ENCODE measurements at regions not wholly inside any gene's neighbourhood (a gene's known extent, or its start where the extent isn't known, plus 50 kb on each side); places are given as distances from the start of the nearest gene placed in this dataset.

GRCh38 chr11:110989428-110990133 lies 255.9 kb upstream of the POU2AF2 start:
- DNase-seq (ENCODE audit: low read depth in 4 of 4, low spot score in 3 of 4): no peak

GRCh38 chr11:110988671-110989070 lies 256.9 kb upstream of the POU2AF2 start:
- no peak for DNase-seq (ENCODE audit: low read depth in 4 of 4, low spot score in 3 of 4)

DNA sequence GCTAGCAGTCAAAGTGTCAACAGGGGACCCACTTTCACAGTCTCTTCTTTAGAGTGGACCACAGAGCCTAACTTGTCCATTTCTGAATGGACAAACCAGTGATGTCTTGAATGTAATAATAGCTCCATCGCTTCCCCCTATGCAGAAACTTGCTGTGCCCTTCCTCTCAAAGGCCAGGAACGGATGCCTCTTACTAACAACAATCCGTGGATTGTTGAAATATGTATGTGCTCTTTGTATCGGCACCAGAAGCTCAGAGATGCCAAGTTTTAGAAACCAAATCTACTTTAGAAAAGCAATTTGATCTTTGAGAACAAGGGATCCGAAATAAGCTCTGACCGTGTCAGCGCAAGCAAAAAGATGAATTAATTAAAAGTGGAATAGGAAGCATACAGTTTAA lies 259.5 kb upstream of the POU2AF2 start:
- no peak for DNase-seq (ENCODE audit: low read depth in 4 of 4, low spot score in 3 of 4)

DNA sequence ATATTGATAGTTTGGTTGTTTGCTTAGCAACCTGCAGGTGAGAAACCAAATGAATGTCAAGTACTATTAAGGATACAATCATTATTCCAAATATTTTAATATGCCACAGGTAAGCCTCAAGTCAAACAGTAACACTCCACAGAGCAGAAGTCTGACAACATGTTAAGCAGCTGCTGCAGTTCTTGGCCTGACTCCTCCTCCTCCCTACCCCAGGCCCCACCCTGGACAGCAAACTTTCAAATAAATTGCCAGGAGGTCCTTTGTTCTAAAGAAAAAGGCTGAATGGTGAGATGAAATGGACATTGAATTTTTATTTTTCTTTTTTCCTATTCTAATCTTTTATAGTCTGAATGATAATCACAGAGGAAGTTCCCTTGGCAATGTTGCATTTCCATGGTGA lies 260.0 kb upstream of the POU2AF2 start:
- no peak for DNase-seq (ENCODE audit: low read depth in 4 of 4, low spot score in 3 of 4)

GRCh38 chr11:110984693-110985092 lies 260.8 kb upstream of the POU2AF2 start:
- DNase-seq (ENCODE audit: low read depth in 4 of 4, low spot score in 3 of 4): no peak

- no peak for DNase-seq (ENCODE audit: low read depth in 4 of 4, low spot score in 3 of 4)
These were observed 261.4 kb upstream of the POU2AF2 start for GRCh38 chr11:110984147-110984546.

DNA sequence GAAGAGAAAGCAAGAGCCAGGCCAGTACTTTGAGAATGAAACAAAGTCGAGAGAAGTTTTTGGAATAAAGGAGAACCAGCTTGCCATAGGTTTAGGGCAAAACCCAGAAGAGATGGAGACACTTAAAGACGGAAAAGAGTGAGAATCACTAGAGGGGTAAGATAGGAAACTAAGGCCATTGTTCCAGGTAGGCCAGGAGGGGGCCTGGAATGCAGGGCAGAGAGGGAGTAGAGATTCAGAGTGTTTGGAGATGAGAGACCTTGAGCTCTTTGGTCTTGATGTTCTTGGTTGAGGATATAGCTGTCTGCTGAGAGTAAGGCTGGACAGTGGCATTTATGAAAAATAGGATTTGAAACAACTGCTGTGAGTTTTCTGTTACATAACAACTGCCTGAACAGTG lies 263.3 kb upstream of the POU2AF2 start:
- no peak for DNase-seq (ENCODE audit: low read depth in 4 of 4, low spot score in 3 of 4)

- no peak for DNase-seq (ENCODE audit: low read depth in 4 of 4, low spot score in 3 of 4)
These were observed 265.8 kb upstream of the POU2AF2 start for GRCh38 chr11:110979696-110980095.

DNA sequence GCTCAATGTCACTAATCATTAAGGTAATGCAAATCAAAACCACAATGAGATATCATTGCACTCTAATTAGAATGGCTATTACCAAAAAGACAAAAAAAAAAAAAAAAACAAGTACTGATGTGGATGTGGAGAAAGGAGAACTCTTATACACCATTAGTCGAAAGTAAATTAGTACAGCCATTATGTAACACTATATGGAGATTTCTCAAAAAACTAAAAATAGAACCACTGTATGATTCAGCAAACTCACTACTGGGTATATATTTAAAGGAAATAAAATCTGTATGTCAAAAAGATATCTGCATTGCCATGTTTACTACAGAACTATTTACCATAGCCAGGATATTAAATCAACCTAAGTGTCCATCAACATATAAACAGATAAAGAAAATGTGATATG lies 265.4 kb upstream of the ARHGAP20 start:
- no peak for DNase-seq (ENCODE audit: low read depth in 4 of 4, low spot score in 3 of 4)

GRCh38 chr11:110974731-110975130 lies 262.5 kb upstream of the ARHGAP20 start:
- DNase-seq (ENCODE audit: low read depth in 4 of 4, low spot score in 3 of 4): no peak

DNA sequence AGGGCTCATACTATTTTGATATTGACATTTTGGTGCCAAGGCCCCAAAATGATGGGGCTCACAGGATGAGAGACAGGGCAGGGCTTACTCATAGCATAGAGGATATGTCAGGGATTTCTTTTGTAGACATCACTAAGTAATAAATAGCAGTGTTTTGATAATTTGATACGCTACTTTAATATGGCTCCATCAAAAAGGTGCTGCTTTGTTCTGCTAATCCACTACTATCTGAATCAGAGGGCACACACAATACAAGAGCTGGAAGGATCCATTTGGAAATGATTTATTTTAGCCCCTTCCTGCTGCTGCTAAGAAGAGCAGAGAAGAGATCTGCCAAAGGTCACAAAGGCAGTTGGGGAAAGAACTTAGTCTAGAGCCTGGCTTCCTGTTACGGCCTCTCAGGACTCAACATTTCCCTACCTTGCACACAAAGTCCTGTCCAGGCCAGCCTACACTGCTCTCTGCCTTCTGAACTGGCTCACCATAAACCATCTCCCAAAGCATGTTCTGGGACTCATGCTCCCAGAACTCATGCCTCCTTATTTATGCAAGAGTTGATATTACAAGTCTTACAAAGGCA lies 261.3 kb upstream of the ARHGAP20 start:
- DNase-seq (ENCODE audit: low read depth in 4 of 4, low spot score in 3 of 4): no peak

DNA sequence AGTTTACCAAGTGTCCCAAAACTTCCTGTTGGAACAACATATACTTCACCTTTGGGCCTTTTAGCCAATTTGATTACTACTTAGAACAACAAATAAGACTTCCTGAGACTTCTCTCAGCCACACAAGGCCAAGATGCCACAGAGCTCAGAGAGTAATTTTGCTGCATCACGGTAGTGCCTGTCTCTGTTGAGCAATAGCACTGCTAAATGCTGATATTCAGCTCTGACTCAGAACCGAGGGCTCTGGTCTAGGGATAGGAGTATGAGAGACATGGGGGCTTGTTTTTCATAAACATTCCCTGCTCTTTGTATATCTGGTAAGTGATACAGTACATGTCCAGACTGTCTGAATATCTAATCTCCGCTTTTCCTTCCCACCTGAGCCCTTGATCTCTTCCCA lies 260.4 kb upstream of the ARHGAP20 start:
- DNase-seq (ENCODE audit: low read depth in 4 of 4, low spot score in 3 of 4): no peak

DNA sequence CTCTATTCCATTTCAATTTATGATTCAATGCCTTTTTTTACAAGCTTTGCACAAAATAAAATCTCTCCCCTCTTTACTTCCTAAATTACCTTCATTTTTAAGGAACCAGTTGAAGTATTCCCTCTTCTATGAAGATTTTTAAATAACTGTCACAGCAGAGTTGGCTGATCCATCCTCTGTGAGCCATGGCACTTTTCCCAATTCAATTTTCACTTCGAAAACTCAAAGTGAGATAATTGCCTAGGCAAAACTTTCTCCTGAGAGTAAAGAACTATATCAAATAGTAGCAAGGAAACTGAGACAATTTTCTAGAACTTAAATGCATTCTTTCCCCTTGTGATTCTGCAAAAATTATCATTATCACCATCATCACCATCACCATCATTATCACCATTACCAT lies 259.9 kb upstream of the ARHGAP20 start:
- DNase-seq (ENCODE audit: low read depth in 4 of 4, low spot score in 3 of 4): no peak

- DNase-seq (ENCODE audit: low read depth in 4 of 4, low spot score in 3 of 4): no peak
These were observed 258.9 kb upstream of the ARHGAP20 start for GRCh38 chr11:110971140-110971539.

GRCh38 chr11:110968348-110969062 lies 256.3 kb upstream of the ARHGAP20 start:
- no peak for DNase-seq (ENCODE audit: low read depth in 4 of 4, low spot score in 3 of 4)

DNA sequence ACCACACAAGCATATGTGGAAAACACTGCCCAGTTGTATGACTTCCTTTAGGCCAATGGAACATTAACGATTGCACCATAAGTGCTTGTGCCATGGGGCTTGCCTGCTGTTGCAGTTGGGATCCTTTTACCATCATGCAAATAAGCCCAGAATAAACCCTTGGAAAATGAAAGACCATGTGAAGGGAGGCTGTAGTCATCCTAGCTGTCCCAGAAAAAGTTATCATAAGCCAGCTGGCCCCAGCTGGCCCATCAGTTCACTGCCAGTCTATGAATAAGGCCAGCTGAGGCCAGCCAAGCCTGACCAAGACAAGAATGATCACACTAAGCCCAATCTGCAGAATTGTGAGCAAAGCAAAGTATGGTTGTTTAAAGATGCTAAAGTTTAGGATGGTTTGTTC lies 253.9 kb upstream of the ARHGAP20 start:
- no peak for DNase-seq (ENCODE audit: low read depth in 4 of 4, low spot score in 3 of 4)

DNA sequence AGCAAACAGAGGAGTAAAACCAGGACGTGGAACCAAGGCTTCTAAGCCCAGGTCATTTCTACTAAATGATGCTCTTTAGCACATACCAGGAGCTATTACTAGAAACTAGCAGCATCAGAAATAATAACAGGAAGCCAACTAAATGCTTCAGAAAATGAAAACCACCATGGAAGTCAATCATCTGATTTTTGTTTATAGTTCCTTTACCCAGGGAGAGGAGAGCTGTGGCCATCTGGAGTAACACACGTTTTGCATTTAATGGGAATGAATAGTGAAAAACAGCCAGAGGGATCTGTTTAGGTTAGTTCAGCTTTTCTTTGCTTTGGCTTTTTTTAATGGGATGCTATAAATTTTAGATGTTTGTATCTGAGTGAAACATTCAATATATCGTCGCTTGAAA lies 250.7 kb upstream of the ARHGAP20 start:
- DNase-seq (ENCODE audit: low read depth in 4 of 4, low spot score in 3 of 4): no peak

- DNase-seq (ENCODE audit: low read depth in 4 of 4, low spot score in 3 of 4): no peak
These were observed 247.9 kb upstream of the ARHGAP20 start for GRCh38 chr11:110960167-110960566.

DNA sequence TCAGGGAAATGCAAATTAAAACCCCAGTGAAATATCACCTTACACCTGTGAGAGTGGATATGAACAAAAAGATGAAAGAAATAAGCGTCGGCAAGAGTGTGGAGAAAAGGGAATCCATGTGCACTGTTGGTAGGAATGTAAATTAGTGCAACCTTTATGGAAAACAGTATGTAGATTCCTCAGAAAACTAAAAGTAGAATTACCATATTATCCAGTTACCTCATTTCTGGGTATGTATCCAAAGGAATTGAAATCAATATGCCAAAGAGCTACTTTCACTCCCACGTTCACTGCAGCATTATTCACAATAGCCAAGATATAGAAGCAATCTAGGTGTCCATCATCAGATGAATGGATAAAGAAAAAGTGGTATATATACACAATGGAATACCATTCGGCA lies 246.0 kb upstream of the ARHGAP20 start:
- DNase-seq (ENCODE audit: low read depth in 4 of 4, low spot score in 3 of 4): no peak

DNA sequence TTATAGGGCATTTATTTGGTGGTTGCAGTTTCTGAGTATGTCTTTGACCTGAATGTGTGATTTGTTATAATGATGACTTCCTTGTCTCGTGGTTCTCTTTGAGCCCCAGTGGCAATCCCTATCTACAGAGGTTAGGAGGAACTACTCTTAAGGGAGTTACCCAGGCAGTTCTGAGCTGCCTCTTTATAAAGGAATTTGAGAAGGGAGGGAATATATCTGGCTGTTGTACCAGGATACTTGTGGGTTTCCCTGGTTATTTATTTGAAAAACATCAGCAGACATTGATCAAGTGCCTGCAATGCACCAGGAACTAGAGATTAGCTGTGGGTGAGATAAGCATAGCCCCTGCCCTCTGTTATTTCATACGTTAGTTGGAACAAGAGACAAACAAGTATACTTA lies 243.5 kb upstream of the ARHGAP20 start:
- no peak for DNase-seq (ENCODE audit: low read depth in 4 of 4, low spot score in 3 of 4)

GRCh38 chr11:110951950-110952503 lies 239.8 kb upstream of the ARHGAP20 start:
- DNase-seq (ENCODE audit: low read depth in 4 of 4, low spot score in 3 of 4): no peak
